CD8-positive, alpha-beta memory T cell (primary cell): ENCODE measurements at regions not wholly inside any gene's neighbourhood (a gene's known extent, or its start where the extent isn't known, plus 50 kb on each side); places are given as distances from the start of the nearest gene placed in this dataset.
"Not testable (repeated sequence)": the region's sequence is repeated elsewhere in the genome, so short reads cannot be mapped to it uniquely, and the experiment has no call there.

Source experiments
- CTCF ChIA-PET: fragments of 350-600 bp; sonication (Branson Sonifier 250); formaldehyde crosslinking; loops from one replicate; lab custom pipeline; 2021; ENCODE audit warnings: antibody characterized with exemption; lab: Charles Lee
- POLR2A ChIA-PET: fragments of 350-600 bp; sonication (Branson Sonifier 250); formaldehyde crosslinking; loops from one replicate; lab custom pipeline; 2021; ENCODE audit warnings: antibody characterized with exemption; lab: Charles Lee
- DNase-seq, 5 donors: peaks; one replicate each; pipeline versions ENCODE4 v3.0.0 to v3.0.0-alpha.2; 2020 to 2022; ENCODE audit warnings: mixed read lengths in 1 of 5
- H3K27ac ChIP-seq: one replicate; pipeline ENCODE4 v1.7.0; 2013; ENCODE audit warnings: low read depth, mild to moderate bottlenecking, low read length, moderate library complexity
- H3K27me3 ChIP-seq: 2 replicates; pipeline ENCODE4 v1.7.0; 2013; ENCODE audit warnings: low read length, mild to moderate bottlenecking; ENCODE audit not compliant: insufficient read depth, poor library complexity, severe bottlenecking
- H3K36me3 ChIP-seq: 2 replicates; pipeline ENCODE4 v1.7.0; 2013; ENCODE audit warnings: mild to moderate bottlenecking, low read length, moderate library complexity; ENCODE audit not compliant: insufficient read depth
- H3K4me1 ChIP-seq: 2 replicates; pipeline ENCODE4 v1.7.0; 2013; ENCODE audit warnings: mild to moderate bottlenecking, low read length, moderate library complexity; ENCODE audit not compliant: insufficient read depth
- H3K4me3 ChIP-seq: 2 replicates; pipeline ENCODE4 v1.7.0; 2013; ENCODE audit warnings: mild to moderate bottlenecking, low read length
- H3K9me3 ChIP-seq: 2 replicates; pipeline ENCODE4 v1.7.0; 2013; ENCODE audit warnings: mild to moderate bottlenecking, low read length
- H3K27ac Mint-ChIP-seq, 8 donors: one replicate each; pipeline ENCODE4 v1.8.0; 2020 to 2021; ENCODE audit warnings: mixed read lengths in 8 of 8, mild to moderate bottlenecking in 6 of 8, inconsistent platforms in 3 of 8, moderate library complexity in 3 of 8
- H3K27me3 Mint-ChIP-seq, 2 donors: one replicate each; pipeline ENCODE4 v1.8.0; 2020 to 2021; ENCODE audit warnings: mixed read lengths in 2 of 2, mild to moderate bottlenecking in 1 of 2, moderate library complexity in 1 of 2
- H3K36me3 Mint-ChIP-seq, 3 donors: one replicate each; pipeline ENCODE4 v1.8.0; 2020 to 2021; ENCODE audit warnings: mixed read lengths in 3 of 3, inconsistent platforms in 1 of 3, mild to moderate bottlenecking in 1 of 3
- H3K4me1 Mint-ChIP-seq, 3 donors: one replicate each; pipeline ENCODE4 v1.8.0; 2020 to 2021; ENCODE audit warnings: mixed read lengths in 3 of 3, inconsistent platforms in 1 of 3, mild to moderate bottlenecking in 1 of 3
- H3K4me3 Mint-ChIP-seq, 7 donors: one replicate each; pipeline ENCODE4 v1.8.0; 2020 to 2021; ENCODE audit warnings: mixed read lengths in 7 of 7, mild to moderate bottlenecking in 6 of 7, moderate library complexity in 4 of 7, inconsistent platforms in 2 of 7
- H3K9me3 Mint-ChIP-seq, 5 donors: one replicate each; pipeline ENCODE4 v1.8.0; 2020 to 2022; ENCODE audit warnings: mixed read lengths in 5 of 5, mild to moderate bottlenecking in 3 of 5, moderate library complexity in 2 of 5, inconsistent platforms in 1 of 5

- H3K27ac ChIP-seq, H3K27me3 Mint-ChIP-seq, H3K4me1 Mint-ChIP-seq, H3K27ac Mint-ChIP-seq, H3K27me3 ChIP-seq, H3K4me3 Mint-ChIP-seq, H3K36me3 Mint-ChIP-seq, DNase-seq, H3K36me3 ChIP-seq, H3K4me3 ChIP-seq, H3K9me3 Mint-ChIP-seq, H3K9me3 ChIP-seq, CTCF ChIA-PET, POLR2A ChIA-PET, H3K4me1 ChIP-seq: not testable (repeated sequence)
These were observed 67.1 kb downstream of the ZC3H11B start for GRCh38 chr1:219545756-219546155.

GRCh38 chr1:219544163-219544846 lies 68.6 kb downstream of the ZC3H11B start:
- Mint-ChIP-seq H3K9me3 (peaks cover 2 to 8% (median 4%) of the 10 kb centered on the region in 5 donors), H3K36me3 (no peaks in the 10 kb centered on the region), H3K4me3 (no peak overlapping the region), H3K27me3 (no peaks in the 10 kb centered on the region), H3K4me1 (no peaks in the 10 kb centered on the region), H3K27ac (no peak overlapping the region)
- DNase-seq = no peak
- ChIA-PET CTCF (no interaction called here), POLR2A (no interaction called here)
- Histone ChIP-seq H3K4me1 (no peaks in the 10 kb centered on the region), H3K36me3 (no peaks in the 10 kb centered on the region), H3K4me3 (no peak overlapping the region), H3K27me3 (no peaks in the 10 kb centered on the region), H3K9me3 (no peaks in the 10 kb centered on the region), H3K27ac (no peak overlapping the region)

GRCh38 chr1:219542828-219543518 lies 69.9 kb downstream of the ZC3H11B start:
- H3K9me3 ChIP-seq = no peaks in the 10 kb centered on the region
- Mint-ChIP-seq H3K9me3 (peaks cover 2 to 8% (median 4%) of the 10 kb centered on the region in 5 donors), H3K27me3 (no peaks in the 10 kb centered on the region), H3K27ac (no peak overlapping the region), H3K36me3 (no peaks in the 10 kb centered on the region), H3K4me3 (no peak overlapping the region), H3K4me1 (no peaks in the 10 kb centered on the region)
- ChIA-PET POLR2A (no interaction called here), CTCF (no interaction called here)
- no peak for DNase-seq
- H3K36me3 ChIP-seq = no peaks in the 10 kb centered on the region
- no peak overlapping the region for H3K4me3 ChIP-seq
- H3K27me3 ChIP-seq = no peaks in the 10 kb centered on the region
- no peak overlapping the region for H3K27ac ChIP-seq
- no peaks in the 10 kb centered on the region for H3K4me1 ChIP-seq

- no peaks in the 10 kb centered on the region for H3K27me3 ChIP-seq
- no peak overlapping the region for H3K4me3 ChIP-seq
- H3K4me1 ChIP-seq = no peaks in the 10 kb centered on the region
- Mint-ChIP-seq H3K9me3 (peaks cover 0 to 8% (median 3%) of the 10 kb centered on the region in 5 donors), H3K4me1 (no peaks in the 10 kb centered on the region), H3K27ac (no peak overlapping the region), H3K27me3 (no peaks in the 10 kb centered on the region), H3K36me3 (no peaks in the 10 kb centered on the region), H3K4me3 (no peak overlapping the region)
- H3K36me3 ChIP-seq = no peaks in the 10 kb centered on the region
- H3K27ac ChIP-seq = no peak overlapping the region
- ChIA-PET POLR2A (no interaction called here), CTCF (no interaction called here)
- no peaks in the 10 kb centered on the region for H3K9me3 ChIP-seq
- no peak for DNase-seq
These were observed 71.0 kb downstream of the ZC3H11B start for GRCh38 chr1:219541946-219542345.

- no peak overlapping the region for H3K4me3 Mint-ChIP-seq
- no peak overlapping the region for H3K27ac ChIP-seq
- H3K4me1 Mint-ChIP-seq = no peaks in the 10 kb centered on the region
- no peaks in the 10 kb centered on the region for H3K9me3 ChIP-seq
- H3K36me3 ChIP-seq = no peaks in the 10 kb centered on the region
- H3K27me3 ChIP-seq = no peaks in the 10 kb centered on the region
- CTCF ChIA-PET = no interaction called here
- DNase-seq = no peak
- H3K4me3 ChIP-seq = no peak overlapping the region
- H3K27me3 Mint-ChIP-seq = no peaks in the 10 kb centered on the region
- no peaks in the 10 kb centered on the region for H3K4me1 ChIP-seq
- POLR2A ChIA-PET = no interaction called here
- H3K36me3 Mint-ChIP-seq = no peaks in the 10 kb centered on the region
- H3K27ac Mint-ChIP-seq = no peak overlapping the region
- H3K9me3 Mint-ChIP-seq = peaks cover 2 to 8% (median 3%) of the 10 kb centered on the region in 5 donors
These were observed 73.2 kb downstream of the ZC3H11B start for GRCh38 chr1:219539645-219540254.

GRCh38 chr1:219538886-219539285 lies 74.0 kb downstream of the ZC3H11B start:
- Mint-ChIP-seq H3K27ac (no peak overlapping the region), H3K9me3 (peaks cover 0 to 5% (median under 1%) of the 10 kb centered on the region in 5 donors), H3K4me3 (no peak overlapping the region), H3K36me3 (no peaks in the 10 kb centered on the region), H3K27me3 (no peaks in the 10 kb centered on the region), H3K4me1 (no peaks in the 10 kb centered on the region)
- ChIA-PET CTCF (no interaction called here), POLR2A (no interaction called here)
- no peak overlapping the region for H3K27ac ChIP-seq
- no peaks in the 10 kb centered on the region for H3K36me3 ChIP-seq
- no peaks in the 10 kb centered on the region for H3K4me1 ChIP-seq
- H3K27me3 ChIP-seq = no peaks in the 10 kb centered on the region
- H3K9me3 ChIP-seq = no peaks in the 10 kb centered on the region
- no peak for DNase-seq
- H3K4me3 ChIP-seq = no peak overlapping the region

GRCh38 chr1:219537223-219537631 lies 75.7 kb downstream of the ZC3H11B start:
- H3K4me3 ChIP-seq = no peak overlapping the region
- no peaks in the 10 kb centered on the region for H3K4me1 ChIP-seq
- peaks cover 0 to 7% (median 5%) of the 10 kb centered on the region in 5 donors for H3K9me3 Mint-ChIP-seq
- H3K4me3 Mint-ChIP-seq = no peak overlapping the region
- no peaks in the 10 kb centered on the region for H3K9me3 ChIP-seq
- CTCF ChIA-PET = no interaction called here
- H3K27ac Mint-ChIP-seq = no peak overlapping the region
- H3K36me3 ChIP-seq = no peaks in the 10 kb centered on the region
- H3K27me3 ChIP-seq = no peaks in the 10 kb centered on the region
- H3K27me3 Mint-ChIP-seq = no peaks in the 10 kb centered on the region
- no peaks in the 10 kb centered on the region for H3K36me3 Mint-ChIP-seq
- H3K4me1 Mint-ChIP-seq = no peaks in the 10 kb centered on the region
- POLR2A ChIA-PET = no interaction called here
- H3K27ac ChIP-seq = no peak overlapping the region
- DNase-seq = no peak

- no peak for DNase-seq
- H3K27ac Mint-ChIP-seq = no peak overlapping the region
- H3K27me3 Mint-ChIP-seq = no peaks in the 10 kb centered on the region
- no peaks in the 10 kb centered on the region for H3K36me3 Mint-ChIP-seq
- peaks cover 0 to 7% (median 2%) of the 10 kb centered on the region in 5 donors for H3K9me3 Mint-ChIP-seq
- H3K4me3 Mint-ChIP-seq = no peak overlapping the region
- ChIA-PET CTCF (no interaction called here), POLR2A (no interaction called here)
- Histone ChIP-seq H3K27ac (no peak overlapping the region), H3K27me3 (no peaks in the 10 kb centered on the region), H3K9me3 (no peaks in the 10 kb centered on the region), H3K36me3 (no peaks in the 10 kb centered on the region), H3K4me3 (no peak overlapping the region), H3K4me1 (no peaks in the 10 kb centered on the region)
- H3K4me1 Mint-ChIP-seq = no peaks in the 10 kb centered on the region
These were observed 76.9 kb downstream of the ZC3H11B start for GRCh38 chr1:219536038-219536437.
